ENCODE measurements at regions not wholly inside any gene's neighbourhood (a gene's known extent, or its start where the extent isn't known, plus 50 kb on each side); places are given as distances from the start of the nearest gene placed in this dataset.
"Not testable (repeated sequence)": the region's sequence is repeated elsewhere in the genome, so short reads cannot be mapped to it uniquely, and the experiment has no call there.

- Histone ChIP-seq H3K9me3 (ENCODE audit: control insufficient read depth, insufficient read depth, low read length) (no peaks in the 10 kb centered on the region), H3K27ac (ENCODE audit: low read depth, low read length) (no peak overlapping the region), H3F3A (ENCODE audit: control insufficient read depth, insufficient read depth) (no peaks in the 10 kb centered on the region), H3K36me3 (ENCODE audit: control insufficient read depth, low read length) (no peaks in the 10 kb centered on the region), H3K4me3 (ENCODE audit: low read length) (no peak overlapping the region), H3K4me1 (ENCODE audit: control insufficient read depth, low read length) (no peaks in the 10 kb centered on the region), H3K27me3 (ENCODE audit: control insufficient read depth, low read length) (no peaks in the 10 kb centered on the region), H4K20me1 (ENCODE audit: control insufficient read depth, insufficient read depth, low read depth, low read length) (no peaks in the 10 kb centered on the region), H3K4me2 (ENCODE audit: low read length) (no peak overlapping the region), H3K79me2 (ENCODE audit: control insufficient read depth, low read length) (no peaks in the 10 kb centered on the region), H3K9me2 (replicated peaks; ENCODE audit: control insufficient read depth, low read length) (no peaks in the 10 kb centered on the region)
- no peak for TF ChIP-seq EZH2phosphoT487 (IDR thresholded peaks at IDR 0.05; ENCODE audit: borderline replicate concordance, low read length)
- TF ChIP-seq CTCF (IDR thresholded peaks at IDR 0.05; ENCODE audit: low read depth, low read length, poor library complexity, severe bottlenecking), result no peak
Observed at GRCh38 chr3:152771120-152771519, 63.8 kb upstream of the P2RY1 start.

- Histone ChIP-seq H4K20me1 (ENCODE audit: control insufficient read depth, insufficient read depth, low read depth, low read length) (no peaks in the 10 kb centered on the region), H3K27me3 (ENCODE audit: control insufficient read depth, low read length) (no peaks in the 10 kb centered on the region)
- TF ChIP-seq CTCF (IDR thresholded peaks at IDR 0.05; ENCODE audit: low read depth, low read length, poor library complexity, severe bottlenecking) (no peak), EZH2phosphoT487 (IDR thresholded peaks at IDR 0.05; ENCODE audit: borderline replicate concordance, low read length) (no peak)
Observed at GRCh38 chr3:152772674-152773225, 62.2 kb upstream of the P2RY1 start.

GRCh38 chr3:152773633-152774032, 61.3 kb upstream of the P2RY1 start:
- no peak overlapping the region for H3K27ac ChIP-seq (ENCODE audit: low read depth, low read length)
- TF ChIP-seq CTCF (IDR thresholded peaks at IDR 0.05; ENCODE audit: low read depth, low read length, poor library complexity, severe bottlenecking) (no peak), EZH2phosphoT487 (IDR thresholded peaks at IDR 0.05; ENCODE audit: borderline replicate concordance, low read length) (no peak)
- no peaks in the 10 kb centered on the region for H3K4me1 ChIP-seq (ENCODE audit: control insufficient read depth, low read length)
- no peaks in the 10 kb centered on the region for H3K36me3 ChIP-seq (ENCODE audit: control insufficient read depth, low read length)
- no peak overlapping the region for H3K4me3 ChIP-seq (ENCODE audit: low read length)
- H3K4me2 ChIP-seq (ENCODE audit: low read length), result no peak overlapping the region
- H3K9me2 ChIP-seq (replicated peaks; ENCODE audit: control insufficient read depth, low read length), result no peaks in the 10 kb centered on the region
- no peaks in the 10 kb centered on the region for H3K9me3 ChIP-seq (ENCODE audit: control insufficient read depth, insufficient read depth, low read length)
- no peaks in the 10 kb centered on the region for H3K27me3 ChIP-seq (ENCODE audit: control insufficient read depth, low read length)
- no peaks in the 10 kb centered on the region for H4K20me1 ChIP-seq (ENCODE audit: control insufficient read depth, insufficient read depth, low read depth, low read length)
- H3K79me2 ChIP-seq (ENCODE audit: control insufficient read depth, low read length), result no peaks in the 10 kb centered on the region
- H3F3A ChIP-seq (ENCODE audit: control insufficient read depth, insufficient read depth), result no peaks in the 10 kb centered on the region

More at GRCh38 chr3:152772674-152773225, 62.2 kb upstream of the P2RY1 start:
- no peaks in the 10 kb centered on the region for H3F3A ChIP-seq (ENCODE audit: control insufficient read depth, insufficient read depth)
- no peaks in the 10 kb centered on the region for H3K36me3 ChIP-seq (ENCODE audit: control insufficient read depth, low read length)
- H3K79me2 ChIP-seq (ENCODE audit: control insufficient read depth, low read length), result no peaks in the 10 kb centered on the region
- no peak overlapping the region for H3K27ac ChIP-seq (ENCODE audit: low read depth, low read length)
- H3K9me3 ChIP-seq (ENCODE audit: control insufficient read depth, insufficient read depth, low read length), result no peaks in the 10 kb centered on the region
- H3K4me3 ChIP-seq (ENCODE audit: low read length), result no peak overlapping the region
- H3K4me1 ChIP-seq (ENCODE audit: control insufficient read depth, low read length), result no peaks in the 10 kb centered on the region
- no peak overlapping the region for H3K4me2 ChIP-seq (ENCODE audit: low read length)
- H3K9me2 ChIP-seq (replicated peaks; ENCODE audit: control insufficient read depth, low read length), result no peaks in the 10 kb centered on the region

- H3K4me1 ChIP-seq (ENCODE audit: control insufficient read depth, low read length); H3K79me2 ChIP-seq (ENCODE audit: control insufficient read depth, low read length); H3K9me3 ChIP-seq (ENCODE audit: control insufficient read depth, insufficient read depth, low read length); H3K27ac ChIP-seq (ENCODE audit: low read depth, low read length); H3K9me2 ChIP-seq (replicated peaks; ENCODE audit: control insufficient read depth, low read length); H3F3A ChIP-seq (ENCODE audit: control insufficient read depth, insufficient read depth); H3K27me3 ChIP-seq (ENCODE audit: control insufficient read depth, low read length); H4K20me1 ChIP-seq (ENCODE audit: control insufficient read depth, insufficient read depth, low read depth, low read length); H3K4me2 ChIP-seq (ENCODE audit: low read length); H3K36me3 ChIP-seq (ENCODE audit: control insufficient read depth, low read length); H3K4me3 ChIP-seq (ENCODE audit: low read length): not testable (repeated sequence)
Observed at GRCh38 chr3:152774230-152774629, 60.7 kb upstream of the P2RY1 start.
